ENCODE measurements at regions not wholly inside any gene's neighbourhood (a gene's known extent, or its start where the extent isn't known, plus 50 kb on each side); places are given as distances from the start of the nearest gene placed in this dataset.

DNA sequence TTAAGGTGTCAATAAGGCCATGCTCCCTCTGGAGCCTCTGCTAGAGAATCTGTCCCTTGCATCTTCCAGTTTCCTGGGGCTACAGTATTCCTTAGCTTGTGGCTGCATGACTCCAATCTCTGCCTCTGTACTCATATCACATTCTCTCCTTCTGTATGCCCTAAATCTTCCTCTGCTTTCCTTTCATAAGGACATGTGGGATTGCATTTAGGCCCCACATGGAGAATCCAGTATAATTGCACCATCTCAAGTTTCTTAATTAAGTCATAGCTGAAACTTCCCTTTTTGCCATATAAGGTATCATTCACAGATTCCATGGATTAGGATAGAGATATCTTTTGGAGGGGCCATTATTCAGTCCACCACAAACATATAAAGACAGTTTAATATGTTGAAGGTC, 409.8 kb upstream of the TMCO5A start:
- DNase-seq = no peak
- Histone ChIP-seq H3K27ac (no peak overlapping the region), H3K27me3 (no peaks in the 10 kb centered on the region), H3K9ac (ENCODE audit: low read depth in 2 of 2, low read length in 2 of 2) (no peak overlapping the region), H3K9me3 (no peaks in the 10 kb centered on the region), H3K4me1 (no peaks in the 10 kb centered on the region), H3K4me3 (no peak overlapping the region), H3K36me3 (no peaks in the 10 kb centered on the region)
- intact Hi-C loops (cut with DNase I) = no loop called here
- TF ChIP-seq, protein P1, sequence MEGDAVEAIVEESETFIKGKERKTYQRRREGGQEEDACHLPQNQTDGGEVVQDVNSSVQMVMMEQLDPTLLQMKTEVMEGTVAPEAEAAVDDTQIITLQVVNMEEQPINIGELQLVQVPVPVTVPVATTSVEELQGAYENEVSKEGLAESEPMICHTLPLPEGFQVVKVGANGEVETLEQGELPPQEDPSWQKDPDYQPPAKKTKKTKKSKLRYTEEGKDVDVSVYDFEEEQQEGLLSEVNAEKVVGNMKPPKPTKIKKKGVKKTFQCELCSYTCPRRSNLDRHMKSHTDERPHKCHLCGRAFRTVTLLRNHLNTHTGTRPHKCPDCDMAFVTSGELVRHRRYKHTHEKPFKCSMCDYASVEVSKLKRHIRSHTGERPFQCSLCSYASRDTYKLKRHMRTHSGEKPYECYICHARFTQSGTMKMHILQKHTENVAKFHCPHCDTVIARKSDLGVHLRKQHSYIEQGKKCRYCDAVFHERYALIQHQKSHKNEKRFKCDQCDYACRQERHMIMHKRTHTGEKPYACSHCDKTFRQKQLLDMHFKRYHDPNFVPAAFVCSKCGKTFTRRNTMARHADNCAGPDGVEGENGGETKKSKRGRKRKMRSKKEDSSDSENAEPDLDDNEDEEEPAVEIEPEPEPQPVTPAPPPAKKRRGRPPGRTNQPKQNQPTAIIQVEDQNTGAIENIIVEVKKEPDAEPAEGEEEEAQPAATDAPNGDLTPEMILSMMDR (IDR thresholded peaks at IDR 0.05) = no peak

DNA sequence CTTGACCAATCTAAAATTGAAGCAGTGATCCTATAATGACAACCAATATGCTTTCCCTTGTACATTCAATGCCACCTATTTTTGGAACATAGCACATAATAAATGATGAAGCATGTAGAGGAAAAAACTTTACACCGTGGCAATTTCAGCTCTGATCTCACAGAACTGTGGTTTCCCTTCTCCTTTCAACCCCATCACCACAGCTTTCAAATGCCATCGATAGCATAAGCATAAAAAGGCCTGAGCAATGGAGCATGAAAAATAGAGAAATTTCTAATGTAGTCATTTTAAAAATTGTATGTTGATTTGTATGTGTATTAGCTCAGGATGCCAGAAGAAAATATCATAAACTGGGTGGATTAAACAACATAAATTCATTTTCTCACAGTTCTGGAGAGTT, 406.0 kb upstream of the TMCO5A start:
- Histone ChIP-seq H3K4me3 (no peak overlapping the region), H3K9me3 (no peaks in the 10 kb centered on the region), H3K27ac (no peak overlapping the region), H3K27me3 (no peaks in the 10 kb centered on the region), H3K9ac (ENCODE audit: low read depth in 2 of 2, low read length in 2 of 2) (no peak overlapping the region), H3K4me1 (no peaks in the 10 kb centered on the region), H3K36me3 (no peaks in the 10 kb centered on the region)
- intact Hi-C loops (cut with DNase I) = no loop called here
- DNase-seq = no peak
- TF ChIP-seq, protein P1 (IDR thresholded peaks at IDR 0.05) = no peak

DNA sequence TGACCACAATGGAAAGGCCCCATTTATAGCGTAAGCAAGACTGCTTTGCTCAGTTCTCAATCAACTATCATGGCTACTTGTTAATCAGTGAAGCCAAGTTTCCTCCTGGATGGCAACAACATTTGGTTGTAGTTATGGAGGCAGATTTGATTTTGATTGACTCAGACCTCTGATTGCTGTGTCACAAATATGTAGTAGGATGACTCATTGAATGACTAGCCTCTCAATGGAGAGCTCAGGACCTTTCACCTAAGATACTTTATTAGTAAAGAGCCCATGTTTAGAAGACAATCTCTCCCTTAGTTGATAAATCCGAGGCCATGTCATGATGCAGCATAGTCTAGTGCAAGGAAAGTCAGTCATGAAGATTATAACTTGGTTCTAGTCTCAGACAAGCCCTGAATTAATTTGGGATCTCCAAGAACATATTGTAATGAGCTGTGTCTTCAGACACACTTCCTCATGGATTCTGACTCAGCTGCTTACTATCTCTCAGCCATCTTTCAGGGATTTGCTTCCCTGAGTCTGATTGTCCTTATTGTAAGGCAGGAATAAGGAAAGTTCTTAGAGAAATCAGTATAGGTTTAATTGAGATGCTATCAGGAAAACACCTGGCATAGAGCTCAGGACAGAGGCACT, 397.4 kb upstream of the TMCO5A start:
- DNase-seq = no peak
- TF ChIP-seq, protein P1 (IDR thresholded peaks at IDR 0.05) = no peak
- intact Hi-C loops (cut with DNase I) = no loop called here
- Histone ChIP-seq H3K36me3 (no peaks in the 10 kb centered on the region), H3K27me3 (no peaks in the 10 kb centered on the region), H3K4me3 (no peak overlapping the region), H3K9me3 (no peaks in the 10 kb centered on the region), H3K27ac (no peak overlapping the region), H3K9ac (ENCODE audit: low read depth in 2 of 2, low read length in 2 of 2) (no peak overlapping the region), H3K4me1 (no peaks in the 10 kb centered on the region)

DNA sequence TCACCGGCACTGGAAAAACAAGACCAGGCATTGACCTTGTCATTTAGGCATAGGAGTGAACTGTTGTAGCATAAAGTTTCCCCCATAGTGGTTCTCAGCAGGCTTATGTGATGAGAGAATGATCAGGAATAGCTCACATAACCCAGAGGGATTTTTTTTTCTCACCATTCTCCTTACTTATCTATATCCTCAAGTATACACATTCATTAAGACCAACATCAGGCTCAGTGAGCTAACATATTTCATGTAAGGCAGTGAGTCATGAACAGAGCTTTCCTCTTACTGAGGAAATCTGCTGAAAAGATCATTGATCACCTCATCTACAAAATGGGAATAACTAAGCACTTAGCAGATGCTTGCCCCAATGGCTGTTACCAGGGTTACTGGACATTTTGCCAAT, 396.6 kb upstream of the TMCO5A start:
- no peak for DNase-seq
- Histone ChIP-seq H3K27ac (no peak overlapping the region), H3K27me3 (no peaks in the 10 kb centered on the region), H3K36me3 (no peaks in the 10 kb centered on the region), H3K4me1 (no peaks in the 10 kb centered on the region), H3K4me3 (no peak overlapping the region), H3K9ac (ENCODE audit: low read depth in 2 of 2, low read length in 2 of 2) (no peak overlapping the region), H3K9me3 (no peaks in the 10 kb centered on the region)
- TF ChIP-seq, protein P1 (IDR thresholded peaks at IDR 0.05) = no peak
- intact Hi-C loops (cut with DNase I) = no loop called here

DNA sequence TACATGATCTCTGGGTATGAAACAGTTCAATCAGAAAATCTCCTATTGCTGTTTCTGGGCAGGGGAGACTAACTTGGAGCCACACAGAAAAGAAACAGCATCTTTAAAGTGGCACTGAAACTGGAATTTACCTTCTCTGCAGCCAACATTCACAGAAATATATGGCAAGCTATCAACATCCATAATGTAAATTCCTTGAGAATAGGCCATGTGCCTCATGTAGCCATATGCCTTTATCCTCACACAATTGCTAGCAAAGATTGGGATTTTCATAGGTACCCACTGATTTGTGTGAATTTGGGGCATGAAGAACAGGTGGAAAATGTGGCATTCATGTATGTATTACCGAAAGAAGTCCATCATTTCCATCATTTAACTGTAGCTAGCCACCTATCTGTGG, 386.3 kb upstream of the TMCO5A start:
- intact Hi-C loops (cut with DNase I) = no loop called here
- Histone ChIP-seq H3K27ac (no peak overlapping the region), H3K36me3 (no peaks in the 10 kb centered on the region), H3K27me3 (no peaks in the 10 kb centered on the region), H3K9me3 (no peaks in the 10 kb centered on the region), H3K4me1 (no peaks in the 10 kb centered on the region), H3K9ac (ENCODE audit: low read depth in 2 of 2, low read length in 2 of 2) (no peak overlapping the region), H3K4me3 (no peak overlapping the region)
- DNase-seq = no peak
- TF ChIP-seq, protein P1 (IDR thresholded peaks at IDR 0.05) = no peak
